ENCODE measurements at regions not wholly inside any gene's neighbourhood (a gene's known extent, or its start where the extent isn't known, plus 50 kb on each side); places are given as distances from the start of the nearest gene placed in this dataset.
"Not testable (repeated sequence)": the region's sequence is repeated elsewhere in the genome, so short reads cannot be mapped to it uniquely, and the experiment has no call there.

DNA sequence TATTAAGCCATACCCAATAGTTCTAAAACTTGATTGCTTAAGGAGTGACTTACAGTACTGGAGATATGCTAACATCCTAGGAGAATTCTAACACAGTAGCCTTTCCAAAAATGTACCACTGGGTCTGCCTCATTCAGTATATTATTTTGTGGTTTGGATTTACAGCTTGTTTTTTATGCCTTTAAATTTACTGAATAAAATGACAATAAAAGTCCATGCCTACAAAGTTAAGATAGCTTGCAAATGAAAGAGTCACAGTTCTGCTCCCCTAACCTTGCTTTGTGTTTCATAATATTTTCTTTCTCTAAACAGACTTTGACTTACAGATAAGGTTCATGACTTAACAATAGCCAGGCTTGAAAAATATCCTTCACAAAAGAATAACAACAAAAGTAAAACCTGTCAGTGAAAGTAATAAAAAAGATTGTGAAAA lies 951.1 kb upstream of the NUDT12 start:
- H3K4me3 ChIP-seq (ENCODE audit: low read length in 2 of 2) = no peak overlapping the region
- no peaks in the 10 kb centered on the region for H3K4me1 ChIP-seq (ENCODE audit: control insufficient read depth, insufficient read depth, low read length)
- no peaks in the 10 kb centered on the region for H3K36me3 ChIP-seq (ENCODE audit: control insufficient read depth in 2 of 2, insufficient read depth in 2 of 2, low read length in 2 of 2)
- H3K27me3 ChIP-seq (ENCODE audit: control insufficient read depth in 1 of 2, insufficient read depth in 2 of 2, low read length in 2 of 2) = no peaks in the 10 kb centered on the region
- H3K9ac ChIP-seq (ENCODE audit: low read length in 2 of 2) = no peak overlapping the region
- H3K27ac ChIP-seq (ENCODE audit: low read length) = no peak overlapping the region
- H3K9me3 ChIP-seq (ENCODE audit: control insufficient read depth in 2 of 2, low read length in 2 of 2) = peaks cover 0 to 2% of the 10 kb centered on the region in 2 donors

DNA sequence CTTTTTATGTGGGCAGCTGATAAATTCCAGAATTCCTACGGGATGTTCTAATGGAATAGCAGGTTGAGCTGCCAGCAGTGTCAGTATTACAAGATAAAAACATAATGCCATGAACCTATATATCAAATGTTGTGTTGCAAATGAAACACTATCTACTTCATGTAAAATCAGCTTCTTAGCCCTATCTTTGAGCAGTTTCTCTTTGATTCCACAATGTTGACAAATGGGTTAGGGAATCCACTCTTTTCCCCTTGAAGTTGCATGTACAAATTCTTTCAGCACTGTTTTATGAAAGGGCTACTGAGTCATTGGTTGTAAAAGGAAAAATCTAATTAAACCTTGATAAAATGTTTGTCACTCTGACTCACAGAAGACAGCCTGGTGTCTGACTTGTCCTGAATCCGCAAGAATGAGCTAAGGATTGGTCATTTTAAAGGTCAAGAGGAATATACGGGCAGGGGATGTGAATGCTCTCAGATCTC lies 950.6 kb upstream of the NUDT12 start:
- H3K4me3 ChIP-seq (ENCODE audit: low read length in 2 of 2) = no peak overlapping the region
- H3K27me3 ChIP-seq (ENCODE audit: control insufficient read depth in 1 of 2, insufficient read depth in 2 of 2, low read length in 2 of 2) = no peaks in the 10 kb centered on the region
- H3K27ac ChIP-seq (ENCODE audit: low read length) = no peak overlapping the region
- H3K36me3 ChIP-seq (ENCODE audit: control insufficient read depth in 2 of 2, insufficient read depth in 2 of 2, low read length in 2 of 2) = no peaks in the 10 kb centered on the region
- H3K4me1 ChIP-seq (ENCODE audit: control insufficient read depth, insufficient read depth, low read length) = no peaks in the 10 kb centered on the region
- no peak overlapping the region for H3K9ac ChIP-seq (ENCODE audit: low read length in 2 of 2)
- H3K9me3 ChIP-seq (ENCODE audit: control insufficient read depth in 2 of 2, low read length in 2 of 2) = peaks cover 0 to 2% of the 10 kb centered on the region in 2 donors

DNA sequence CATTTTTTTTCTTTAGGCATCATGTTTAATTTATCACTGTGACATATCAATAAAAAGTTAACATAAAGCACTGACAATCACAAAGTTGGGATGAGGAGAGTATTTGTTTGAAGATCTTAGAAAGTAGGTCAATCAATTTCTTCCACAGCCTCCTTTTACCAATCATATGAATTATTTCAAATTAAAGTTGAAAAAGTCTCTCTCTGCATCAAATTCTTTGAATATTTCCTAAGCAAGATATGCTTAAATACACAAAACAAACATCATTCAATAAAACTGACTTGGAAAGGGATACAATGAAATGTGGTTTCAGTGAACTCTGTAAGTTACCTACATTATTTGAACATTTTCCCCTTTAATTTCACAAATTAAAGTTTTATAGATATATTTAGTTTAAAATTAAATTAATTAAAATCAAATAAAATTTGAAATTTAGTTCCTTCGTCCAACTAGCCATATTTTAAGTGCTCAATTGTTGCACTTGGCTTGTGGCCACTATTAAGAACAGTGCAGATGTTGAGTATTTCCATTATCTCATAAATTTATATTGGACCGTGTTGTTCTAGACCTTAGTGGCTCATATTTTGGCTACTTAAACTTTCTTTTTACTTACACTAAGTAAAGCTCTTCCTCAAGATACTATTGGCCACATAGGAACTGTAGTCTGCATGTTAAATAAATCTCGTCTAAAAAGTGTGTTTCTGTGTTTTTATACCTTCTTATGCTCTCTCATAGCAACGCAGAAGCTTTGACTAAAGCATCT lies 949.7 kb upstream of the NUDT12 start:
- no peaks in the 10 kb centered on the region for H3K36me3 ChIP-seq (ENCODE audit: control insufficient read depth in 2 of 2, insufficient read depth in 2 of 2, low read length in 2 of 2)
- no peaks in the 10 kb centered on the region for H3K4me1 ChIP-seq (ENCODE audit: control insufficient read depth, insufficient read depth, low read length)
- peaks cover 0 to 2% of the 10 kb centered on the region in 2 donors for H3K9me3 ChIP-seq (ENCODE audit: control insufficient read depth in 2 of 2, low read length in 2 of 2)
- H3K9ac ChIP-seq (ENCODE audit: low read length in 2 of 2) = no peak overlapping the region
- no peak overlapping the region for H3K4me3 ChIP-seq (ENCODE audit: low read length in 2 of 2)
- H3K27me3 ChIP-seq (ENCODE audit: control insufficient read depth in 1 of 2, insufficient read depth in 2 of 2, low read length in 2 of 2) = no peaks in the 10 kb centered on the region
- H3K27ac ChIP-seq (ENCODE audit: low read length) = no peak overlapping the region

DNA sequence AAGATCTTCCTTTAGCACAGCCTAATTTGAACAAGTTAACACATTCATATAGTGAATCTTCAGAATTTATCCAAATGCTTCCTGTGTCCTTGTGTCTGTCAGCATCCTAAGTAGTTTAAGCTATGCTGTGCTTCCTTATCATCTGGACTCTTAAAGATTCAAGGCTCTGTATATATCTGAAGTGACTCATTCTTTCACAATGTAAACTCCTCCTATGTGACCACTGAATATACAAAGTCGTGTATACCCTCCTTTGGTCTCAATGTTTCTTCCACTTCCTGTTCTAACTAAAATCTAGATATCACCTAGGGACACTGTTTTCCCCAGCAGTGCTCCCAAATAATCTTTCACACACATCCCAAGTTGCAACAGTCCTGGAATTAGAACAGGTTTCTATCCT lies 935.7 kb upstream of the NUDT12 start:
- Histone ChIP-seq H3K9ac (ENCODE audit: low read length in 2 of 2) (no peak overlapping the region), H3K9me3 (ENCODE audit: control insufficient read depth in 2 of 2, low read length in 2 of 2) (no peaks in the 10 kb centered on the region), H3K4me3 (ENCODE audit: low read length in 2 of 2) (no peak overlapping the region), H3K27me3 (ENCODE audit: control insufficient read depth in 1 of 2, insufficient read depth in 2 of 2, low read length in 2 of 2) (no peaks in the 10 kb centered on the region), H3K4me1 (ENCODE audit: control insufficient read depth, insufficient read depth, low read length) (no peaks in the 10 kb centered on the region), H3K27ac (ENCODE audit: low read length) (no peak overlapping the region), H3K36me3 (ENCODE audit: control insufficient read depth in 2 of 2, insufficient read depth in 2 of 2, low read length in 2 of 2) (no peaks in the 10 kb centered on the region)

DNA sequence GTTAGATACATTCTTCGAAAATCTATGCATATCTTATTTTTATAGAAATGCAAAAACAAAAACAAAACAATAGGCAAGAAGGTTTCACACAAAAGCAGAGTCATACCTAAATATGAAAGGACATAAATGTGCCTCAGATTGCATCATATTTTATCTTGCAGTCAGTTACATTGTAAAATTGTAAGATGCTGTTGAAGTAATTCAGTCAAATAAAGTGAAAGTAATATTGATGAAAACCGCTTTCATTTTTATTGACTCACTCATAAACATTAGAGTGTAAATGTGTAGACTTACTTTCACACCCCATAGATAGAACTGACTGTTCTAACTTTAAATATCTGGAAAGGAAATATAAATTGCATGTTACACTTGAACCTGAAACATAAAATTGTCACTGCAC lies 931.5 kb upstream of the NUDT12 start:
- Histone ChIP-seq H3K4me3 (ENCODE audit: low read length in 2 of 2) (no peak overlapping the region), H3K27me3 (ENCODE audit: control insufficient read depth in 1 of 2, insufficient read depth in 2 of 2, low read length in 2 of 2) (no peaks in the 10 kb centered on the region), H3K27ac (ENCODE audit: low read length) (no peak overlapping the region), H3K9ac (ENCODE audit: low read length in 2 of 2) (no peak overlapping the region), H3K36me3 (ENCODE audit: control insufficient read depth in 2 of 2, insufficient read depth in 2 of 2, low read length in 2 of 2) (no peaks in the 10 kb centered on the region), H3K9me3 (ENCODE audit: control insufficient read depth in 2 of 2, low read length in 2 of 2) (no peaks in the 10 kb centered on the region), H3K4me1 (ENCODE audit: control insufficient read depth, insufficient read depth, low read length) (no peaks in the 10 kb centered on the region)

DNA sequence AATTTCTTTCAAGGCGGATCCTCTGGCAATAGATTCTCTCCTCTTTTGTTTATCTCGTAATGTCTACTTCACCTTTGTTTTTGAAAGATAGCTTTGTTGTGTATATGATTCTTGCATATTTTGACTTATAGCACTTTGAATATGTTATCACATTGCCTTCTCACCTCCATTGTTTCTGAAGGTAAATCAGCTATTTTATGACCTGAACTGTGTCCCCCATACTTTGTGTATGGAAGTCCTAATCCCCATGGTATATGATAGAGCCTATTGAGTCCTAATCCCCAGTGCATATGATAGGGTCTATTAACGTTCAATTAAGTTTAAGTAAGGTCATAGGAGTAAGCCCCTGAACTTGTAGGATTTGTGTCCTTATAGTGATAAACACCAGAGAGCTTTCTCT lies 910.2 kb upstream of the NUDT12 start:
- Histone ChIP-seq H3K4me3 (ENCODE audit: low read length in 2 of 2) (no peak overlapping the region), H3K36me3 (ENCODE audit: control insufficient read depth in 2 of 2, insufficient read depth in 2 of 2, low read length in 2 of 2) (no peaks in the 10 kb centered on the region), H3K27ac (ENCODE audit: low read length) (no peak overlapping the region), H3K9me3 (ENCODE audit: control insufficient read depth in 2 of 2, low read length in 2 of 2) (peaks cover 0 to 4% of the 10 kb centered on the region in 2 donors), H3K4me1 (ENCODE audit: control insufficient read depth, insufficient read depth, low read length) (no peaks in the 10 kb centered on the region), H3K27me3 (ENCODE audit: control insufficient read depth in 1 of 2, insufficient read depth in 2 of 2, low read length in 2 of 2) (no peaks in the 10 kb centered on the region), H3K9ac (ENCODE audit: low read length in 2 of 2) (no peak overlapping the region)

DNA sequence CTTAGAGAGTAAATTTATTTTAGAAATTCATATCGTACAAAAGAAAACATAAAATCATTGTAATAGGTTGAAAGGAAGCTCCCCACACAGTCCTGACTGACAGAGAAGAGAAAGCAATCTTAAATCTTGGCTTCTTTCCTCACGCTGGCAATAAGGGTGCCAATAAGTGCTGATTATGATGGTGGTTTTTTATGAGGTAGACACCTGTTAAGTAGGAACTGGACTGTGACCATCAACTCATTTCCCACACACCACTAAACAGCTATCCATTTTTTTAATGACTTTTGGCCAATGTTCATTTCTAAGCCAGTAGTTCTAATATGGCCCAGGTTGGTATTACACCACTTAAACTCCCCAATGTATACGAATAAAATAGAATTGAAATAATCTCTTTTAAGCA lies 893.5 kb upstream of the NUDT12 start:
- H3K4me1 ChIP-seq (ENCODE audit: control insufficient read depth, insufficient read depth, low read length) = no peaks in the 10 kb centered on the region
- H3K36me3 ChIP-seq (ENCODE audit: control insufficient read depth in 2 of 2, insufficient read depth in 2 of 2, low read length in 2 of 2) = no peaks in the 10 kb centered on the region
- H3K9ac ChIP-seq (ENCODE audit: low read length in 2 of 2) = no peak overlapping the region
- H3K4me3 ChIP-seq (ENCODE audit: low read length in 2 of 2) = no peak overlapping the region
- H3K9me3 ChIP-seq (ENCODE audit: control insufficient read depth in 2 of 2, low read length in 2 of 2) = no peaks in the 10 kb centered on the region
- H3K27ac ChIP-seq (ENCODE audit: low read length) = no peak overlapping the region
- no peaks in the 10 kb centered on the region for H3K27me3 ChIP-seq (ENCODE audit: control insufficient read depth in 1 of 2, insufficient read depth in 2 of 2, low read length in 2 of 2)

DNA sequence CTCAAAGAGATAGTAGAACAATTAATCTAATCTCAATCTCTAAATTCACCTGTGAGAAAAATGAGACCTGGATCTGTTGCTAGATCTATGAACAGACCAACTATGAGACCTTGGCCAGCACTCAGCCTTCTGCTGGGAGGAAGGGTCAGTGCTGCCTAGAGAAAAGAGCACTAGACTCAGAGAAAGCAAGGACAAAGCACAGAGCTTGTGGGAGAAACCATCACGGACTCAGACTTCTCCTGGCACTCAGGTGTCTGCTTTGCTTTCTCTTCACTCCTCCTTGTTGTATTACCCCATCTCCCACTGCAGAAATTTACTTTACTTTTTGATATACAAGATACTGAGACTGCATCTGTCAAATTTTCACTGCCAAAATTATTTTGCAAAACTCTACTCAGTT lies 890.0 kb upstream of the NUDT12 start:
- no peak overlapping the region for H3K27ac ChIP-seq (ENCODE audit: low read length)

DNA sequence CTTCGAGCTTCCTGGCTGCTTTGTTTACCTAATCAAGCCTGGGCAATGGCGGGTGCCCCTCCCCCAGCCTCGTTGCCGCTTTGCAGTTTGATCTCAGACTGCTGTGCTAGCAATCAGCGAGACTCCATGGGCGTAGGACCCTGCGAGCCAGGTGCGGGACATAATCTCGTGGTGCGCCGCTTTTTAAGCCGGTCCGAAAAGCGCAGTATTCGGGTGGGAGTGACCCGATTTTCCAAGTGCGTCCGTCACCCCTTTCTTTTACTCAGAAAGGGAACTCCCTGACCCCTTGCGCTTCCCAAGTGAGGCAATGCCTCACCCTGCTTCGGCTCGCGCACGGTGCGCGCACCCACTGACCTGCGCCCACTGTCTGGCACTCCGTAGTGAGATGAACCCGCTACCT lies 889.3 kb upstream of the NUDT12 start:
- not testable (repeated sequence) for H3K27ac ChIP-seq (ENCODE audit: low read length); H3K36me3 ChIP-seq (ENCODE audit: control insufficient read depth in 2 of 2, insufficient read depth in 2 of 2, low read length in 2 of 2); H3K27me3 ChIP-seq (ENCODE audit: control insufficient read depth in 1 of 2, insufficient read depth in 2 of 2, low read length in 2 of 2); H3K4me3 ChIP-seq (ENCODE audit: low read length in 2 of 2); H3K4me1 ChIP-seq (ENCODE audit: control insufficient read depth, insufficient read depth, low read length); H3K9ac ChIP-seq (ENCODE audit: low read length in 2 of 2); H3K9me3 ChIP-seq (ENCODE audit: control insufficient read depth in 2 of 2, low read length in 2 of 2)

More for the DNA sequence above, 890.0 kb upstream of the NUDT12 start:
- H3K4me1 ChIP-seq (ENCODE audit: control insufficient read depth, insufficient read depth, low read length) = no peaks in the 10 kb centered on the region
- H3K27me3 ChIP-seq (ENCODE audit: control insufficient read depth in 1 of 2, insufficient read depth in 2 of 2, low read length in 2 of 2) = no peaks in the 10 kb centered on the region
- no peaks in the 10 kb centered on the region for H3K36me3 ChIP-seq (ENCODE audit: control insufficient read depth in 2 of 2, insufficient read depth in 2 of 2, low read length in 2 of 2)
- H3K4me3 ChIP-seq (ENCODE audit: low read length in 2 of 2) = no peak overlapping the region
- no peak overlapping the region for H3K9ac ChIP-seq (ENCODE audit: low read length in 2 of 2)
- H3K9me3 ChIP-seq (ENCODE audit: control insufficient read depth in 2 of 2, low read length in 2 of 2) = no peaks in the 10 kb centered on the region

DNA sequence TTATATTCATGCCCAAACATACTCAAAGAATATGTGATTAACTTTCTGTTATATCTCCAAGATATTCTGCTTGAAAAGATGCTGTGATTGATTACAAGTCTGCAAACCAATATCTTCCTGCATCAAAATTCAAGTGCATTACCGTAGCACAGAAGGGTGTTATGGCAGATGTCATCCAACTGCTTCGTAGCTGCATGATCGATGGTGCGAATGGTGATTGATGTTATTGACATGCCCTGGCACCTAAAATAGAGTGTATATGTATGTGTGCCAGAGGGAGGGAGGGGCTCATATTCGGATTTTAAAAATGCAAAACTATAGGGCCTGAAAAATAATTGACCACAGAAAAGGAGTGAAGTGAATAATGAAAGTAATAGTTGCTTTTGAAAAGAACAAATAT lies 882.1 kb upstream of the NUDT12 start:
- Histone ChIP-seq H3K27ac (ENCODE audit: low read length) (no peak overlapping the region), H3K9me3 (ENCODE audit: control insufficient read depth in 2 of 2, low read length in 2 of 2) (no peaks in the 10 kb centered on the region), H3K4me3 (ENCODE audit: low read length in 2 of 2) (no peak overlapping the region), H3K4me1 (ENCODE audit: control insufficient read depth, insufficient read depth, low read length) (no peaks in the 10 kb centered on the region), H3K9ac (ENCODE audit: low read length in 2 of 2) (no peak overlapping the region), H3K27me3 (ENCODE audit: control insufficient read depth in 1 of 2, insufficient read depth in 2 of 2, low read length in 2 of 2) (no peaks in the 10 kb centered on the region), H3K36me3 (ENCODE audit: control insufficient read depth in 2 of 2, insufficient read depth in 2 of 2, low read length in 2 of 2) (no peaks in the 10 kb centered on the region)

DNA sequence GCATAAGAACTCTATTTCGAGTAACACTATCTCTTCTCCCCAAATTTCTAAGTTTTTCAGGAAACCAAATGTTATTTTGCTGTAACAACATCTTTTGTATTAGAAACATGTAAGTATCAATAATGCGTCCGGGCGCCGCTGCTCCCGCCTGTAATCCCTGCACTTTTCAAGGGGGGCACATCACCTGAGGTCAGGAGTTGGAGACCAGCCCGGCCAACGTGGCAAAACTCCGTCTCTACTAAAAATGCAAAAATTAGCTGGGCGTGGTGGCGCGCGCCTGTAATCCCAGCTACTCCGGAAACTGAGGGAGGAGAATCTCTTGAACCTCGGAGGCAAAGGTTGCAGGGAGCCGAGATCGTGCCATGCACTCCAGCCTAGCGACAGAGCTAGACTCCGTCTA lies 881.1 kb upstream of the NUDT12 start:
- Histone ChIP-seq H3K9ac (ENCODE audit: low read length in 2 of 2) (no peak overlapping the region), H3K4me3 (ENCODE audit: low read length in 2 of 2) (no peak overlapping the region), H3K4me1 (ENCODE audit: control insufficient read depth, insufficient read depth, low read length) (no peaks in the 10 kb centered on the region), H3K36me3 (ENCODE audit: control insufficient read depth in 2 of 2, insufficient read depth in 2 of 2, low read length in 2 of 2) (no peaks in the 10 kb centered on the region), H3K27me3 (ENCODE audit: control insufficient read depth in 1 of 2, insufficient read depth in 2 of 2, low read length in 2 of 2) (no peaks in the 10 kb centered on the region), H3K27ac (ENCODE audit: low read length) (no peak overlapping the region), H3K9me3 (ENCODE audit: control insufficient read depth in 2 of 2, low read length in 2 of 2) (no peaks in the 10 kb centered on the region)
